ENCODE measurements at regions not wholly inside any gene's neighbourhood (a gene's known extent, or its start where the extent isn't known, plus 50 kb on each side); places are given as distances from the start of the nearest gene placed in this dataset.

GRCh38 chr22:27687984-27688545, 113.5 kb downstream of the MN1 start:
- DNase-seq (ENCODE audit: low spot score), result no peak

GRCh38 chr22:27689664-27690063, 111.9 kb downstream of the MN1 start:
- DNase-seq (ENCODE audit: low spot score), result no peak

GRCh38 chr22:27690599-27690998, 111.0 kb downstream of the MN1 start:
- DNase-seq (ENCODE audit: low spot score), result no peak

GRCh38 chr22:27692243-27692642, 109.3 kb downstream of the MN1 start:
- no peak for DNase-seq (ENCODE audit: low spot score)

DNA sequence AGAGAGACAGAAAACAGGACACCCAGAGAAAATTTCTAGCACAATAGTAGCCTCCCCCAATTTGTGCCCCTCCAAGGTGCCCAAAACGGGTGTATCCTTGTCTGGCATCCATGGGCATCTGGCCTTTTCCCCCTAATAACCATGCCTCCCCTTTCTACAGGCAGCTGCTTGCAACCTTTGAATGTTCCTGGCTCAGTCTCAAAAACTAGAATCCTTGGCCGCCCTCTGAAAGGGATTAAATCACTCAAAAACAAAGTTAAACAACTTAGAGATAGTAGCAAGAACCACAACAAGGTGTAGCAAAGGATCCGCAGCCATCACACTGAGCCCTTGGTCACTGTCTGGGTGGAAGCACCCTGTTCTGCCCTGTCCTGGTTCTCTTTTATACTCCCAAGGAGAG, 105.6 kb downstream of the MN1 start:
- DNase-seq (ENCODE audit: low spot score), result no peak

DNA sequence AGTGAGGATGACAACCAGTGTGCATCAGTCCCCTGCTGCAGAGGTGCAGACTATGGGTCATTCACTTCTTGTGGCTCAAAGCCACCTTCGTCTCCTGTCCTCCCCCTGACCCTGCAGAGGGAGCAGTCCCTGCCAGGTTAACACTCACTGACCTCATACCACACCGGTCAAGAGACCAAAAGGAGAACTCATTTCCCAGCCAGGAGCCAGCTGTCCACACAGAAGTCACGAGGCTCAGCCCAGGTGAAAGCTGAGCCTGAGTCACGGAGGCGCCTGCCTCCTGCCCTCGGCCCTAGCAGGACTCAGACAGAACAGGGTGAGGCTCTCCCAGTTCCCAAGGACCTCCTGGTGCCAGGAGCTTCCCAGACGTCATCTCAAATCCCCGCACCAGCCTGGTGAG, 103.7 kb downstream of the MN1 start:
- DNase-seq (ENCODE audit: low spot score), result no peak

Data from hematopoietic multipotent progenitor cell treated with erythropoietin and hydrocortisone succinate and interleukin-3 and kit ligand, for 15 days (in vitro differentiated cells).